Prostate gland (tissue), 2 donors: ENCODE measurements at regions not wholly inside any gene's neighbourhood (a gene's known extent, or its start where the extent isn't known, plus 50 kb on each side); places are given as distances from the start of the nearest gene placed in this dataset.

Experiments
- CTCF ChIP-seq, 4 experiments: fragments of 200-600 bp in 2 of 4; fragments of 450-650 bp in 2 of 4; sonication (generic) in 2 of 4; IDR thresholded peaks; 1 replicate in 3 of 4; 2 replicates in 1 of 4; pipeline ENCODE4 v1.5.1; 2016 to 2019; ENCODE audit warnings: antibody characterized with exemption in 4 of 4, mild to moderate bottlenecking in 2 of 4, moderate library complexity in 2 of 4
- POLR2A ChIP-seq: fragments of 450-650 bp; IDR thresholded peaks from one replicate; pipeline ENCODE4 v1.6.1; 2016; ENCODE audit warnings: antibody characterized with exemption, mild to moderate bottlenecking

DNA sequence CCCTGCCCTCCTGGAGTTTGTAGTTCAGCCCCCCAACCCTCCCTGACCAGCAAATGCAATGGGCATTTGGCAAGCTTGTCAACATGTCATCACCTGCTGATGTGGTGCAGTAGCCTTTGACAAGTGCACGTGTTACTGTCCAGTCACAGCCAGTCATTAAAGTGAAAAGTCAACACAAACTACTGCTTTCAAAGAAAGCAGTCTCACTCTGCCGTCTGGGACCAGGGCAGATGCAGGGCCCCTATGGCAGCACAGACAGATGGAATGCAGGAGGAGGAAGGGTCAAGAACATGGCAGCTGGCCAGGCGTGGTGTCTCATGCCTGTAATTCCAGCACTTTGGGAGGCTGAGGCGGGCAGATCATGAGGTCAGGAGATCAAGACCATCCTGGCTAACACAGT is 222.4 kb upstream of the OSR1 start:
- no peak for TF ChIP-seq CTCF (IDR thresholded peaks at IDR 0.05)
- no peak for TF ChIP-seq POLR2A
